Endothelial cell (in vitro differentiated cells): ENCODE measurements at regions not wholly inside any gene's neighbourhood (a gene's known extent, or its start where the extent isn't known, plus 50 kb on each side); places are given as distances from the start of the nearest gene placed in this dataset.

Experiments used
- DNase-seq: peaks from one replicate; pipeline ENCODE4 v3.0.0; 2021; ENCODE audit warnings: low spot score
- H3K27ac Mint-ChIP-seq: one replicate; pipeline ENCODE4 v1.8.0; 2021; ENCODE audit warnings: mixed read lengths, inconsistent platforms; ENCODE audit not compliant: unreplicated experiment
- H3K27me3 Mint-ChIP-seq: one replicate; pipeline ENCODE4 v1.8.0; 2021; ENCODE audit warnings: mild to moderate bottlenecking, moderate library complexity, mixed read lengths, inconsistent platforms; ENCODE audit not compliant: unreplicated experiment
- H3K36me3 Mint-ChIP-seq: one replicate; pipeline ENCODE4 v1.8.0; 2021; ENCODE audit warnings: mild to moderate bottlenecking, low read depth, mixed read lengths, inconsistent platforms; ENCODE audit not compliant: unreplicated experiment
- H3K4me1 Mint-ChIP-seq: one replicate; pipeline ENCODE4 v1.8.0; 2021; ENCODE audit warnings: mild to moderate bottlenecking, mixed read lengths, inconsistent platforms; ENCODE audit not compliant: unreplicated experiment
- H3K4me3 Mint-ChIP-seq: one replicate; pipeline ENCODE4 v1.8.0; 2021; ENCODE audit warnings: mild to moderate bottlenecking, mixed read lengths, inconsistent platforms; ENCODE audit not compliant: unreplicated experiment
- H3K9me3 Mint-ChIP-seq: one replicate; pipeline ENCODE4 v1.8.0; 2021; ENCODE audit warnings: mixed read lengths, inconsistent platforms; ENCODE audit not compliant: unreplicated experiment
- CTCF ChIP-seq: fragments of 200-600 bp; sonication (generic); IDR thresholded peaks from one replicate; pipeline ENCODE4 v1.5.0; 2021; ENCODE audit warnings: antibody characterized with exemption; ENCODE audit not compliant: unreplicated experiment

- Mint-ChIP-seq H3K9me3 (peaks cover 7% of the 10 kb centered on the region), H3K27me3 (peaks cover 3% of the 10 kb centered on the region), H3K36me3 (no peaks in the 10 kb centered on the region), H3K4me3 (no peak overlapping the region), H3K4me1 (no peaks in the 10 kb centered on the region), H3K27ac (no peak overlapping the region)
- no peak for DNase-seq
- no peak for TF ChIP-seq CTCF
Observed at GRCh38 chr16:62967163-62967562, 930.9 kb upstream of the CDH8 start.

GRCh38 chr16:62966626-62967025, 930.4 kb upstream of the CDH8 start:
- H3K27me3 Mint-ChIP-seq, result peaks cover 3% of the 10 kb centered on the region
- no peaks in the 10 kb centered on the region for H3K4me1 Mint-ChIP-seq
- H3K27ac Mint-ChIP-seq, result no peak overlapping the region
- H3K9me3 Mint-ChIP-seq, result peaks cover 7% of the 10 kb centered on the region
- H3K36me3 Mint-ChIP-seq, result no peaks in the 10 kb centered on the region
- H3K4me3 Mint-ChIP-seq, result no peak overlapping the region
- no peak for TF ChIP-seq CTCF
- no peak for DNase-seq

- TF ChIP-seq CTCF, result no peak
- Mint-ChIP-seq H3K4me1 (no peaks in the 10 kb centered on the region), H3K36me3 (no peaks in the 10 kb centered on the region), H3K4me3 (no peak overlapping the region), H3K27ac (no peak overlapping the region), H3K27me3 (peaks cover 3% of the 10 kb centered on the region), H3K9me3 (peaks cover 7% of the 10 kb centered on the region)
- DNase-seq, result no peak
Observed at GRCh38 chr16:62965831-62966230, 929.6 kb upstream of the CDH8 start.

GRCh38 chr16:62963846-62964245, 927.6 kb upstream of the CDH8 start:
- H3K36me3 Mint-ChIP-seq, result no peaks in the 10 kb centered on the region
- no peaks in the 10 kb centered on the region for H3K4me1 Mint-ChIP-seq
- H3K27me3 Mint-ChIP-seq, result peaks cover 3% of the 10 kb centered on the region
- H3K4me3 Mint-ChIP-seq, result no peak overlapping the region
- DNase-seq, result no peak
- peaks cover 7% of the 10 kb centered on the region for H3K9me3 Mint-ChIP-seq
- TF ChIP-seq CTCF, result no peak
- no peak overlapping the region for H3K27ac Mint-ChIP-seq

GRCh38 chr16:62955033-62955349, 918.8 kb upstream of the CDH8 start:
- Mint-ChIP-seq H3K9me3 (no peaks in the 10 kb centered on the region), H3K27ac (peak overlapping the region; percentile 95), H3K4me1 (peaks cover 9% of the 10 kb centered on the region), H3K27me3 (peaks cover 2% of the 10 kb centered on the region), H3K4me3 (no peak overlapping the region), H3K36me3 (no peaks in the 10 kb centered on the region)
- TF ChIP-seq CTCF, result no peak
- no peak for DNase-seq
